Uterus (tissue), 2 donors: ENCODE measurements at regions not wholly inside any gene's neighbourhood (a gene's known extent, or its start where the extent isn't known, plus 50 kb on each side); places are given as distances from the start of the nearest gene placed in this dataset.

ENCODE experiments used
- POLR2A ChIP-seq, 2 donors: fragments of 450-650 bp; IDR thresholded peaks; one replicate each; pipeline ENCODE4 v1.6.1; 2016; ENCODE audit warnings: antibody characterized with exemption in 2 of 2, mild to moderate bottlenecking in 1 of 2, moderate library complexity in 1 of 2
- TF ChIP-seq, protein P1 (sequence below), 4 experiments: fragments of 200-600 bp in 2 of 4; fragments of 450-650 bp in 2 of 4; sonication (generic) in 2 of 4; IDR thresholded peaks; one replicate each; pipeline ENCODE4 v1.5.1; 2016 to 2019; ENCODE audit warnings: antibody characterized with exemption in 4 of 4, mild to moderate bottlenecking in 2 of 4, moderate library complexity in 1 of 4

DNA sequence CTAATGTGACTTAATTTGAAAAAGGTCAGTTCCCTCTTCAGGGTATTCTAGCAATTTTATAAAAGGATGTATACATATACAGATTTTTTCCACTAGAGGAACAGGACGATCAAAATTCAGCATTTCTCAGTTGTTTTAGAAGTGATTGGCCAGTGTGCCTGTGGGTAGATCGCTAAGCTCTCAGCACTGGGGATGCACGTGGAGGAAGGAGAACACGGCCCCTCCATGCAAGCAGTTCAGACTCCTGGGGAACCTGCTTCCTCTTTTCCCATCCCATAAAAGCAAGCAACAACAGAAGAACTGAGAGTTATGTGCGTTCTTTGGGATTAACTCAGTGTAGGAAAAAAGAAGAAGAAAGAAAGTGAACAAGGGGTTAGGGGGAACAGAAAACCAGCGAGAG, 328.8 kb downstream of the FOXO1 start:
- TF ChIP-seq, protein P1, sequence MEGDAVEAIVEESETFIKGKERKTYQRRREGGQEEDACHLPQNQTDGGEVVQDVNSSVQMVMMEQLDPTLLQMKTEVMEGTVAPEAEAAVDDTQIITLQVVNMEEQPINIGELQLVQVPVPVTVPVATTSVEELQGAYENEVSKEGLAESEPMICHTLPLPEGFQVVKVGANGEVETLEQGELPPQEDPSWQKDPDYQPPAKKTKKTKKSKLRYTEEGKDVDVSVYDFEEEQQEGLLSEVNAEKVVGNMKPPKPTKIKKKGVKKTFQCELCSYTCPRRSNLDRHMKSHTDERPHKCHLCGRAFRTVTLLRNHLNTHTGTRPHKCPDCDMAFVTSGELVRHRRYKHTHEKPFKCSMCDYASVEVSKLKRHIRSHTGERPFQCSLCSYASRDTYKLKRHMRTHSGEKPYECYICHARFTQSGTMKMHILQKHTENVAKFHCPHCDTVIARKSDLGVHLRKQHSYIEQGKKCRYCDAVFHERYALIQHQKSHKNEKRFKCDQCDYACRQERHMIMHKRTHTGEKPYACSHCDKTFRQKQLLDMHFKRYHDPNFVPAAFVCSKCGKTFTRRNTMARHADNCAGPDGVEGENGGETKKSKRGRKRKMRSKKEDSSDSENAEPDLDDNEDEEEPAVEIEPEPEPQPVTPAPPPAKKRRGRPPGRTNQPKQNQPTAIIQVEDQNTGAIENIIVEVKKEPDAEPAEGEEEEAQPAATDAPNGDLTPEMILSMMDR (IDR thresholded peaks at IDR 0.05) = no peak
- TF ChIP-seq POLR2A (IDR thresholded peaks at IDR 0.05) = no peak
